Gastrocnemius medialis (tissue), 4 donors: ENCODE measurements at regions not wholly inside any gene's neighbourhood (a gene's known extent, or its start where the extent isn't known, plus 50 kb on each side); places are given as distances from the start of the nearest gene placed in this dataset.

ENCODE experiments used
- CTCF ChIP-seq, 5 experiments: fragments of 450-650 bp in 3 of 5; fragments of 200-600 bp in 2 of 5; sonication (generic) in 2 of 5; IDR thresholded peaks in 4 of 5; conservative IDR thresholded peaks in 1 of 5; 1 replicate in 4 of 5; 2 replicates in 1 of 5; pipeline ENCODE4 v1.5.1; 2016 to 2019; ENCODE audit warnings: antibody characterized with exemption in 5 of 5, mild to moderate bottlenecking in 3 of 5, moderate library complexity in 3 of 5
- POLR2A ChIP-seq, 2 donors: fragments of 450-650 bp; IDR thresholded peaks; one replicate each; pipeline ENCODE4 v1.6.1; 2017; ENCODE audit warnings: antibody characterized with exemption in 2 of 2, mild to moderate bottlenecking in 2 of 2, moderate library complexity in 2 of 2

GRCh38 chr7:84294847-84295455, 100.4 kb upstream of the SEMA3A start:
- TF ChIP-seq CTCF (IDR thresholded peaks at IDR 0.05 in 4 of 5, conservative IDR thresholded peaks at IDR 0.05 in 1 of 5) (no peak), POLR2A (IDR thresholded peaks at IDR 0.05) (no peak)
